Mucosa of descending colon (tissue), 3 donors: ENCODE measurements at regions not wholly inside any gene's neighbourhood (a gene's known extent, or its start where the extent isn't known, plus 50 kb on each side); places are given as distances from the start of the nearest gene placed in this dataset.

Source experiments
- ATAC-seq: fragments of 200-7000 bp; cut with Tn5 transposase; one replicate; pipeline ENCODE4 v1.9.1; 2020; ENCODE audit warnings: mild to moderate bottlenecking, moderate library complexity
- DNase-seq, 3 donors: peaks; one replicate each; pipeline ENCODE4 v3.0.0-alpha.2; 2020
- H3K36me3 ChIP-seq: fragments of 200-600 bp; one replicate; pipeline ENCODE4 v1.8.0; 2021; ENCODE audit warnings: low read depth, mild to moderate bottlenecking
- H3K4me1 ChIP-seq: fragments of 200-600 bp; one replicate; pipeline ENCODE4 v1.8.0; 2021; ENCODE audit warnings: low read depth, mild to moderate bottlenecking
- H3K4me3 ChIP-seq: fragments of 200-600 bp; one replicate; pipeline ENCODE4 v1.8.0; 2021; ENCODE audit warnings: mild to moderate bottlenecking
- H3K9me3 ChIP-seq: fragments of 200-600 bp; one replicate; pipeline ENCODE4 v1.8.0; 2021; ENCODE audit warnings: mild to moderate bottlenecking
- intact Hi-C, 2 donors: fragments of 100-400 bp; cut with DNase I in 1 of 2; cut with micrococcal nuclease in 1 of 2; formaldehyde crosslinking; loops; one replicate each; pipeline versions ENCODE4 v1.11.0 to v1.11.1; 2022; cut with DNase I, micrococcal nuclease
- TF ChIP-seq, protein P1 (sequence below): fragments of 200-600 bp; IDR thresholded peaks from one replicate; pipeline ENCODE4 v1.8.0; 2022; ENCODE audit warnings: antibody characterized with exemption, mild to moderate bottlenecking
- donor health status: DM: no; HTN: no; CAD: no; lungs with moderate emphysema.
- donor health status: DM: no; HTN: no; CAD: no.
- donor health status: DM: no; HTN: yes; CAD: no.

GRCh38 chr3:152155246-152156020 is 113.3 kb upstream of the MBNL1 start:
- TF ChIP-seq, protein P1, sequence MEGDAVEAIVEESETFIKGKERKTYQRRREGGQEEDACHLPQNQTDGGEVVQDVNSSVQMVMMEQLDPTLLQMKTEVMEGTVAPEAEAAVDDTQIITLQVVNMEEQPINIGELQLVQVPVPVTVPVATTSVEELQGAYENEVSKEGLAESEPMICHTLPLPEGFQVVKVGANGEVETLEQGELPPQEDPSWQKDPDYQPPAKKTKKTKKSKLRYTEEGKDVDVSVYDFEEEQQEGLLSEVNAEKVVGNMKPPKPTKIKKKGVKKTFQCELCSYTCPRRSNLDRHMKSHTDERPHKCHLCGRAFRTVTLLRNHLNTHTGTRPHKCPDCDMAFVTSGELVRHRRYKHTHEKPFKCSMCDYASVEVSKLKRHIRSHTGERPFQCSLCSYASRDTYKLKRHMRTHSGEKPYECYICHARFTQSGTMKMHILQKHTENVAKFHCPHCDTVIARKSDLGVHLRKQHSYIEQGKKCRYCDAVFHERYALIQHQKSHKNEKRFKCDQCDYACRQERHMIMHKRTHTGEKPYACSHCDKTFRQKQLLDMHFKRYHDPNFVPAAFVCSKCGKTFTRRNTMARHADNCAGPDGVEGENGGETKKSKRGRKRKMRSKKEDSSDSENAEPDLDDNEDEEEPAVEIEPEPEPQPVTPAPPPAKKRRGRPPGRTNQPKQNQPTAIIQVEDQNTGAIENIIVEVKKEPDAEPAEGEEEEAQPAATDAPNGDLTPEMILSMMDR = no peak

DNA sequence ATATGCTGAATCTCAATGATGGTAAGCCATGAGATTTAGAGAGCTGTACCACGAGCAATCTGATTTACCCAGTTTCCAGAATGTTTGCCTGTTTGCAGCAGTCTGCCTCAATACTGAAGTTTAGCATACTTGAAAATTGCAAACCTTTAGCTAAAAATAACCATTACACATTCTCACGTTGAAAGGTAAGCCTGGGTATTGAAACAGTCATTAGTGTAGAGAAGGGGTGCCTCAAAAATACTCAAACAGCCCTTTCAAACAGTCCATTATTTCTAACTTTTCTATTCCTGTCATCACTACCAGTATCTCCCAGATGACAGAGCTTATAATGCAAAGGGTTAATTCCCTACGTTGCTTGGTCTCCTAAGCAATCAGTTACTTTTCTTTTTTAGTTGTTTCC is 111.8 kb upstream of the MBNL1 start:
- intact Hi-C loops = no loop called here
- TF ChIP-seq, protein P1 = no peak
- H3K4me1 ChIP-seq = no peaks in the 10 kb centered on the region
- DNase-seq (no peak), ATAC-seq (no peak)
- no peak overlapping the region for H3K4me3 ChIP-seq
- H3K36me3 ChIP-seq = no peaks in the 10 kb centered on the region
- H3K9me3 ChIP-seq = no peaks in the 10 kb centered on the region

More at GRCh38 chr3:152155246-152156020, 113.3 kb upstream of the MBNL1 start:
- Histone ChIP-seq H3K4me3 (no peak overlapping the region), H3K9me3 (no peaks in the 10 kb centered on the region), H3K4me1 (peaks cover 5% of the 10 kb centered on the region), H3K36me3 (no peaks in the 10 kb centered on the region)
- intact Hi-C loops = no loop called here
- ATAC-seq = no peak
- no peak for DNase-seq

- ATAC-seq (no peak), DNase-seq (no peak)
- Histone ChIP-seq H3K4me1 (no peaks in the 10 kb centered on the region), H3K4me3 (no peak overlapping the region), H3K36me3 (no peaks in the 10 kb centered on the region), H3K9me3 (no peaks in the 10 kb centered on the region)
- intact Hi-C loops = no loop called here
- TF ChIP-seq, protein P1 = no peak
These were observed 111.4 kb upstream of the MBNL1 start for GRCh38 chr3:152157337-152157736.

DNA sequence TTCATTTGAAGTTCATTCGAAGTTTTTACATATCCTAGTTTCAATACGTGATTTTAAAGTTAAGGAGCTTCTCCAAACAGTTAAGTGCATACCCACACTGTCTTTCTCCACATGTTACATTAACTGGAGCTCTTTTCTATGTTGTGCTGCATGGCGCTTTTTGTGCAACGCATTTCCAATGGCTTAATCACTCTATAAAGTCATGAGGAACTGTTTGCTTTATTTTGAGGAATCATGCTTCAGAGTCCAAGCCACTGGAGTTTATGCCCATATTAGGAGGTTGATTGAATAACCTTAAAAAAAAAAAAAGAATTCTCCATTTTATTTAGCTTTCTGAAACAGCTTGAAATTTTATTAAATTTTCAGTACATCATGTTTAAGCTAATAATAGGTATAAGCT is 109.4 kb upstream of the MBNL1 start:
- intact Hi-C loops = no loop called here
- H3K36me3 ChIP-seq = no peaks in the 10 kb centered on the region
- H3K4me3 ChIP-seq = no peak overlapping the region
- DNase-seq (peak in 1 of 3 donors; percentile 19), ATAC-seq (peak; percentile 85)
- H3K9me3 ChIP-seq = no peaks in the 10 kb centered on the region
- no peaks in the 10 kb centered on the region for H3K4me1 ChIP-seq
- TF ChIP-seq, protein P1 = no peak

DNA sequence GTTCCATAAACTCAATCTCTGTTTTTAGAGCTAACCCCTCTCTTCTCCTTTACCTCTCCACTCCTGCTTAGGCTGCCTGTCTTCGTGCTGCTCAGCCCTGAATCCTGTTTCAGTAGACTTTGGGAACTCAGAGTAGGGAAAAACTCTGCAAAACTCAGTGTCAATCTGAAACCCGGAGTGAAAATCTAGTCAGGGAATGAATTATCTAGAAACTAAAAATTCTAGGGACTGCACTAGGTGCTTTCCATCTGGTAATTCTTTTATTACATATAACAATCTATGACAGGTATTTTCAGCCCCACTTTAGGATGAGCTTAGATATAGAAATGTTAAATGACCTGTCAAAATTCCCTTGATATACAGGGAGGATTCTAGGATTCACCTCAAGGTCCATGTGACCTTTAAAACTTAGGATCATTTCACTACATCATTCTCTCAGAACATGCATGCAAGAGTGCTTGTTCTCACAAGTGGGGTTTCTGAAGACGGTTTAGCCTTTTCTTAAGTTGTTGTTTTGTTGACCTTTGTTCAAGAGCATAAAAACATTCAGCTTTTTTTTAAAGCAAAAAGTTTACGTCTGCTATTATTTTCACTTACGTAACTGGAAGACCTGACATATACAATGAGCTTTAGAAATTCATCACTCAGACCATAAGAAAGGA is 108.2 kb upstream of the MBNL1 start:
- no peak for DNase-seq
- TF ChIP-seq, protein P1 = no peak
- Histone ChIP-seq H3K4me3 (no peak overlapping the region), H3K4me1 (no peaks in the 10 kb centered on the region), H3K36me3 (no peaks in the 10 kb centered on the region), H3K9me3 (no peaks in the 10 kb centered on the region)
- ATAC-seq = no peak
- intact Hi-C loops = no loop called here
